Activated CD4-positive, alpha-beta T cell treated with anti-CD3 and anti-CD28 coated beads for 48 hours (primary cell): ENCODE measurements at regions not wholly inside any gene's neighbourhood (a gene's known extent, or its start where the extent isn't known, plus 50 kb on each side); places are given as distances from the start of the nearest gene placed in this dataset.

ENCODE experiments used
- DNase-seq: peaks from one replicate; pipeline ENCODE4 v3.0.0-alpha.2; 2020

DNA sequence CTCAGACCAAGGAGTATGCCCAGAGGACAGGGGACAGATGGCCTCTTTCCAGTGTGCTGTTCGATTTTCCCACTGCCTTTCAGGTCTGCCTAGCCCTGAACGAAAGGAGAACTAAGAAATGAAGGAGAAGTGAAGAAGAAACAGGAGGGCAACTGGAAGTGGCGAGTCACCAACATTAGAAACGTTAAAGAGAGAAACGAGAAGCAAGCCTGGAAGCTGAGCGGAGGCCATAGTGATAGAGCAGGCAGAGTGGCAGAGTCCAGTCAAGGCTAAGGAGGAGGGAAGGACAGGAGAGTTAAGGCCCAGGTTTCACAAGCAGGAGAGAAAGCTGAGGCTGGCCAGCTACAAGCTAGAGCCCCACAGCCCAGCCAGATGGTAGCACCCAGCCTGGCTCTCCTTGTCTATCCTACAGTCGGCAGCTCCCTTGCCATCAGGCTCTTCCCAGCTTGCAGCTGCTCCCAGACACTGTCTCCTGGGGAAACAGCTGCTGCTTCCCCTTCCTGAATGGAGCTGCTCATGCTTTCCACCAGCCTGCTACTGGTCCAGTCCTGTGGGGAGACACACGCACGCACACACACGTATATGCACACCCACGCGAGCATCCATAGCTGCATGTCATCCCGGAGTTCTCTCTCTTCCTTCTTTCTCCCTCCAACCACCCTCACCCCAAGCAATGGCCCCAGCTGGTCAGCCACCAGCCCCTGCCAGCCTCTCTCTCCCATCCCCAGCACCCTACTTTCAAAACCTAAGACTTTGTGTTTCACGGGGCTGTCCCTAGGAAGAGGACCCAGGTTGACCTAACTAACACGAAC is 139.7 kb upstream of the CCND2 start:
- DNase-seq, result no peak

DNA sequence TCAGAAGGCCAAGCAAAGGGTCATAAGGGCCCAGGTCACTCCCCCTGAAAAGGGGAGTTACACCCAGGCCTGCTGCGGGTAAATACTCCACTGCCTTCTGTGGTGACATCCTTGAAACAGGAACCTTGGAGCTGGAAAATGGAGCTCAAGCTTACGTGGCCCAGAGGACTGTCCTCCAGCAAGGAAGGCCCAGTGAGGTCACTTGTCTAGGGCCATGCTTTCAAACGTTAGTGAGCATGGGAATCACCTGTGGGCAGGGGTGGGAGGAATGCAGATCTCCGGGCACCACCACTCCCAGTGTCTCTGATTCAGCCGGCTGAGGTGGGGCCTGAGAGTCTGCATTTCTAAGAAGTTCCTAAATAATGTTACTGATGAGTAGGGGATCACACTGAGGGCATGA is 140.5 kb upstream of the CCND2 start:
- no peak for DNase-seq

DNA sequence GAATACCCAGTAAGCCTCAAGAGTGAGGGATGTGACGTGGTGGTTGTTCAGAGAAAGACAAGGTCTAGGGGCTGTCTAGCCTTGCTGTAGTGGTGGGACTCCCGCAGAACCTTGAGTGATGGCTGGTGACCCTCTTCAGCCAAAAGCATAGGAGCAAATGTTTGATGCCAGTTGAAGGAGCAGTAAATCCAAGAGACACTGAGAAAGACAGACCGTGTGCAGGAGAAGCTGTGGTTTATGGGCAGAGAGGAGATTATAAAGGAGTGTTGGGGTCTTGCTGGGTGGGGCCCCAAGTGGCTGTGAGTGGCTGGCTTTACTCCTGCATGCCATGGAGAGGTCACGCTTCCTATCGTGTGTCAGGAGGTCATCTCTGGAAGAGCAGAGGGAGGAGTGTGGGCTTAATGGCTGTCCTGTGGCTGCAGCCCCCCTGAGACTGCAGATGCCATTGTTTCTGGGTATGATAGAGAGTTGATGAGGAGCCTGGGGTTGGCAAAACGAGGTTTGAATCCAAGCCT is 152.0 kb upstream of the CCND2 start:
- no peak for DNase-seq

DNA sequence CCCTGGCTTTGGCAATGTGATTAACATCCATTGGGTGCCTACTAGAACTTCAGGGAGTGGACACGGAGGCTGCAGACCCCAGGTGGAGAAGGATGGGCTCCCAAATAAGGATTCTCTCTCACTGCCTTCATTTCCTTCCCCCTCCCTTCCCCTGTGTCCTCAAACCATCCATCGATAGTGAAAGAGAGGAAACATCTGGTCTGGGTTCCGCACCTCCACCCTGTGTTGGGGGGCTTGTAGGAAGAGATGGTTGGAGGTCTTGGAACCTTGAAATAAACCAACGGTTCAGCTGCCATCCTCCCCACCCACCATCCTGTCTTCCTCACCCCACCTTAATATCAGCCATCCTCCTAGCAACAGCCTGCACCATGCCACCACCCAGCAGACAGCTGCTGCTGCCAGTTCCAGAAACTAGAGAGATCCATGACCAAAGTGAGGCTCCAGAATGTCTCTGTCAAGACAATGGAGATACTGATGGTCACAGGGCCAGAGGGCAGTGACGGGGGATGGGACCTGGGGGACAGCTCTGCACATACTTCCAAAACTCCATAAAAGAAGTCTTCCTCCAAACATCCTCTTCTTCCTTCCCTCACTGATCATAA is 153.1 kb upstream of the CCND2 start:
- DNase-seq, result no peak

DNA sequence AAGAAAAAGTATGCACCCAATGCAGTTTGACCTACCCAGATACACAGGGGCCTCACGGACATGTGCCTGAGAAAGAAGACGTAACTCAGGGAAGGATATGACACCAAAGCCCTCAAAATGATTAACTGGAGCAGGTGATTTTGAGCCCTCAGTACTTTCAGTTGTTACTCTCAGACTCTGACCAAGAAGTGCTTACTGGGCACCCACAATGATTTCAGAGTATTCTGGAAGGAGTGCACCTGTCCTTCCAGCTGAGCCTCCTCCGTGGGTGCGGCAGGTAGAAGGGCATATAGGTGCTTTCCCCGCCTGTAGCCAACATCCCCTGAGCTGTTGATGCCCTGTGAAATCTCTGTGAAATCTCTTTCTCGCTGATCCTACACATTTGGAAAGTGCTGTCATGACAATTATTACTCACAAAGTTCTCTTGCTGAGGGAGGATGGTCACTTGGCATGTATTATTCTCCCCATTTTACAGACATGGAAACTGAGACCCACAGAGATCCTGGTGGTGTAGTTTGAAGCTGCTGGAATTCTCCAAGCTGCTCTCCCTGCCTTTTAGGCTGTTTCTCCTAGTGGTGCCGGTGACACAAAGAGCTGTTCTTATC is 154.3 kb upstream of the CCND2 start:
- DNase-seq, result peak; percentile 81

DNA sequence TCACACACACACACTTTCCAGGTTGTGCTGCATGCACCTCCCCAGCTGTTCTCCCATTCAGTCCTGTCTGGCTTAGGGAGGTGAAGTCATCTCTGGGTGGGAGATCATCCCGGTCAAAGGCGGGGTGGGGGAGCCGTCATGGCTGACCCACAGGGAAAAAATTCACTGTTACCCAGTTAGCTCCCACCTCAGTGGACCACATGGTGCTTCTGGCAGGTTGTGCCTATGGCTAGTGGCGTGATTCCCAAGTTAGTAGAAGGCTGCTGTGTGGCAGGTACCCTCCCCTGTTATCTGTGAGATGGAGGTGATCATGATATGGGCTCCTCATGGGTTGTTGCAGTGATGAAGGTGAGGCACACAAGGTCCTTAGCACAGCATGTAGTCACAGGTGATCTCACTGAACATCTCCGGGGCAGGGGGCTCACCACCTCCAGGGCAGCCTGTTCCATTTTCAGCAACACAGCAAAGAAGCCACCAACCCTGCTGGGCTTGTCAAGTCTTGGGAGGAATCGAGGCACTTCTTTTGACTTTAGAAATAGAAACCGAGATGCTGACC is 154.9 kb upstream of the CCND2 start:
- peak; percentile 60 for DNase-seq

DNA sequence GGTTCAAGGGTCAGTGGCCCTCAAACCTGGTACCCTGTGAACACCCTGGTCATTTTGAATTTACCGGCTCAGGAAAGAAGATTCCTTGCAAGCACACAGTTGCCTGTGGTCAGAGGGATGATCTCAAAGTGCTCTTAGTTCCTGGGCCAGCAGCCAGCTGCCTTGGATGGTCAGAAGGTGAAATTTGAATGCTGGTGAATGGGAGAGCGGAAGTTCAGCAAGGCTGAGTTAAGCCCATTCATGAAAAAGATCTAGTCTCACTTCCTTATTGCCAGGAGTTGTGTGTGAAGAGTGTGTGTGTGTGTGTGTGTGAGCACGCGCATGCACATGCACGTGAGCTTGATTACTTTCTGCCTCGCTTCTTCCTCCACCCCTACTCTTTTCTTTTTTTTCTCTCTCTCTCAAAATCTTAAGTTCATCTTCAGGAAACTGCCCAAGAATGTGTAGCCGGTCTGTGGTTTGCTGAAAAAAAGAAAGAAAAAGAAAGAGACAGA is 155.5 kb upstream of the CCND2 start:
- no peak for DNase-seq

DNA sequence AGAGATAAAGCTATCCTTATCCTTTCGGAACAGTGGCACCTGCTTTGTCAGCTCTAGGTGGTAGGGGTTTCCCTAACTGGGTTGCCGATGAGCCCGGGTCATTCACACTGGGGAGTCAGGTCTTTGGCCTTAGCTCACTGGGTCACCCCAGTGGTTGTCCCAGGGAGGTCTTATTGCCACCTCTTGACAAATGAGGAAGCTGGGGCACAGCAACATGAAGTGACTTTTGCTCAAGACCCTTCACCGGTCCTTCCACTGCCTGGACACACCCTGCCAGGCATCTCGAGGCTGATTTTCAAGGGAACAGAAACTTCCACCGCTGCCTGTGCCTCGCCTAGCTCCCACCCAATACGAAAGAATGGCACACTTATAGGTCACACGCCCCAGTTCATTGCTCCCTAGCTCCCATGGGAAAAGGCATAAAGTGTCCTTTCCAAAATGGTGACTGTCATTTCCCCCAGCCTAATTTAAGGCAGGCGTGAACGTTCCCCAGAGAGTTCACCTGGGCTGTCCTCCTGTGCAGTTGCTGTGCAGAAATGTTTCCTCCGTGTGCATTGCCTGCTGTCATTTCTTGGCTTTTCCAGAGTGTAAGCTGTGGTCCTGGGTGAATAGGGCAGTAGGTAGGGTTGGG is 156.1 kb upstream of the CCND2 start:
- DNase-seq, result no peak

DNA sequence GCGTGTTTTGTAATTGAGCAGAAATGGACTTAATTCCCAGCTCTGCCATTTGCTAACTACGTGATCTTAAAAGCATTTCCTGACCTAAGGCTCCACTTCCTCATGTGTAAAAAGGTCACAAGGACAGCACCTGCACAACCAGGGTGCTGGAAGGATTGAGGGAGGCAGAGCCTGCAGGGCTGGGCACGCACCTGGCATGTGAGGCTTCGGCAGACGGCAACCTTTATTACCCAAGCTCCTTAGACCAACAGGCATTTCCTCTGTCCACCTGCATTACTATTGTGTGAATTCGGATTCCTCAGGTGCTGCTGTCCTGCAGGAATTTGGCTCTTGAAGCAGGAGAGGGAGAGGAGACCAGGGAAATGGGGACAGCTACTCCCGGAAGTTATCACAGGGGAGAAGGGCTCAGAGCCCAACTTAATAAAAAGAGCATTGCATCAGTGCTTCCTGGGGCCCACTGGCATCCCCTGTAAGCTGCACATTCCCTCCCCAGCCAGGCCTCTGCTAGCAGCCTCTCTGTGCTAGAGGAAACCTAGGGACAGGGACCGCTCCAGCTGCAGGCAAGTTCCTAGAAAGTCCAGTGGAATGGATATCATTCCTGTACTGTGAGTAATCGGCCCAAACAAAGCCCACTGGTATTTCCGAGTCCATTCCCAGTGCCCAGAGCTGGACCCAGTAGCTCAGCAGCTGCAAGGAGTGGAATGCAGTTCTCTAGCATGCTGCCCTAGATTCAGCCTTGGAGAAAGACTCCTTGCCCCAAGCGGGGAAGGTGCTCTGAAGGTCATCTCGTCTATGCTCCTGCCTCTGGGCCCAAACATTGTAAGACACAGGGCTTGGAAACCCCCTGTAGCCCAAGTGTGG is 157.1 kb upstream of the CCND2 start:
- DNase-seq, result no peak

DNA sequence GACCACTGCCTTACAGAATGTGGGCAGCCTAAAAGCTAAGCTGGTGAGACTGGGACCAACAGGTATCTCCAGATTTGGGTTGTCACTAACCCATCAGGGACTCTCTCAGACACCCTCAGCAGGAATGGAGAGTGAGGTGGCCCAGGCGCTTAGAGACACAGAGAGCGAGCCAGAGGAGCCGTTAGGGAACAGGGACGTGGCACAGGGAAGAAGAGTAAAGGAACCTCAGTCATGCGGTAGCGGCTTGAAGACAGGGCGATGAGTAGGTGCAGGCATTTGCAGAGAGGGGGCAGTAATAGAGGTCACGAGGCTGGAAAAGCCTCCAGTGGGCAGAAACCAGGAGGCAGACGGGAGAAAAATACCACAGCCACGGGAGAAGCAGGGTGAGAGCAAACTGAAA is 158.0 kb upstream of the CCND2 start:
- no peak for DNase-seq

DNA sequence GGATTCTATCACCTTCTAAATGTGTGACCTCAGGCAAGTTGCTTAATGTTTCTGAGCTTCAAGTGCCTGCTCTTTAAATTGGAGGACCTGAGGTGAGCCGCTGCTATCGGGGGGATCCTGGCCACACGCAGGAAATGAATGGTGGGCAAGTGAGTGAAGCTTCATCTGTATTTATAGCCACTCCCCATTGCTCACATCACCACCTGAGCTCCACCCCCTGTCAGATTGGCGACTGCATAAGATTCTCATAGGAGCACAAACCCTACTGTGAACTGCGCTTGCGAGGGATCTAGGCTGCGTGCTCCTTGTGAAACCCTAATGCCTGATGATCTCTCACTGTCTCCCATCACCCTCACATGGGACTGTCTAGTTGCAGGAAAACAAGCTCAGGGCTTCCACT is 158.6 kb upstream of the CCND2 start:
- peak; percentile 52 for DNase-seq

DNA sequence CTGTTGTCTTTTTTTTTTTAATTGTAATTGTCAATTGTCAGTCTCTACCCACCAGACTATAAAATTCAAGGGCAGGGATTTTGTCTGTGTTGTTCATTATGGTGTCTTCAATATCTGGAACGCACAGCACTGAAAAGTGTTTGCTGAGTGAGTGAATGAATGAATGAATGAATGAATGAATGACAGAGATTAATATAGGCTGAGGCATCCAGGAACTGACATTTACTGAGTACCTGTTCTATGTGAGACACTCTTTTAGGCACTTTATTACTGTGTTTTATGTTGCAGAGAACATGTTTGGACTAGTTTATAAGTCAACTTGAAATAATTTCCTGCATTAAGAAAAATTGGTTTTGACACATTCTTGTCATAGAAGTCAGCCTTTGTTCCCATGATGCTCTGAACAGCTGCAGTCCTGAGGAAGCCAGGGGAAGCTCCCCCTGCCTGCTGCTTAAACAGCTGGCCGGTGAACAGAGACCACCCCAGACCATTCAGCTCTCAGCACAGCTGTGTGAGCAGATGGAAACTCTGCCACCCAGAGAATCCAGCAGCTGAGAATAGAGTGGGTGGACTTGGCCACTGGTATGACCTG is 160.7 kb upstream of the CCND2 start:
- DNase-seq, result no peak

DNA sequence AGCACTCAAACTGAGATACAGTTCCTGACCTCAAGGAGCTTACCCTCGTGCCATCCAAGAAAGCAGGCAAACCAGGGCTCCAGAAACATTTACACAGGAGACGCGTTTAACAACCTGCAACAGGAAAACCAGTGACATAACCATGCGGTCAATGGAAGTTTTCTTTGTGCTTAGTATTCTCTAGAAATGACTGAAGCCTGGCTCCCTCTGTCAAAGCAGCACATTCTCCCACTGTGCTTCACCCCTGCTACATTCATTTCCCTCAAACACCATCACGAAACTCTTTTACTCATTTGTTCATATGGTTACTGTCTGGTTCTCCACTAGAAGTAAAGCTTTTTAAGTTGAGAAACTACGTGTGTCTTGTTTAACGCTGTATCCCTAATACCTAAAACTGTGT is 161.3 kb upstream of the CCND2 start:
- DNase-seq, result no peak

DNA sequence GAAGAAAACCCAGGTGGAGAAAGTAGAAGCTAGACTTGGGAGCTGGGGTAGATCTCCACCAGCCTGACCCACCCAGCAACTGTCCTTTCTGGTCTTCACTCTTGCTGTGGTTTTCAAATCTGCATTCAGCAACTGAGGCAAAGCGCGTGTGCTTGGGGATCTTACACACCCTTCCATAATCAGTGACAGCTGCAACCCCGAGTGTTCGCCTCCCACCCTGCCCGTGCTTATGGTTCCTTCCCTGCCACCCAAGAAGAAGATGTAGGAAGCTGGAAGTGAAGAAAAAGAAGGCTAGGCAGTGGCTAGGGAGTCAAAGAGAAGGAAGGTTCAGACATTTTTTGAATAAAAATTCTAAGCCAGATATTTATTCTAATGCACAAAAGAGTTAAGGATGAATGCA is 162.6 kb upstream of the CCND2 start:
- DNase-seq, result no peak

DNA sequence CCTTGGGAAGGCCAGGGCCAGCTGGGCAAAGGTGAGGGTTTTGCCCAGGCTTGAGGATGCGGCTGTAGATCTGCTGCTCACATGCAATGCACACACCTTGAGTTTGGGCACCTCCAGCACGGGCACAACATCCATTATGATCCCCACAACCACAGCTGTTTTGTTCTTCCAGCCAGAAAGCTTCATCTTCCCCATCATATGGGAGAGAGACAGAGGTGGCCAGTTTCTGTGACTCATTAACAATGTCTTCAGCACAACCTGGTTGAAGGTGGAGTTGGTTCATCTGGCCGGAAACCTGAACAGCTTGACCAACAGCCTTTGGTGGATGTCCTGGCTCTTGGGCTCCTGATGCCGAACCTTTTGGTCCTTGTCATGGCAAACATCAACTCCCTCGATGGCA is 163.7 kb upstream of the CCND2 start:
- no peak for DNase-seq

DNA sequence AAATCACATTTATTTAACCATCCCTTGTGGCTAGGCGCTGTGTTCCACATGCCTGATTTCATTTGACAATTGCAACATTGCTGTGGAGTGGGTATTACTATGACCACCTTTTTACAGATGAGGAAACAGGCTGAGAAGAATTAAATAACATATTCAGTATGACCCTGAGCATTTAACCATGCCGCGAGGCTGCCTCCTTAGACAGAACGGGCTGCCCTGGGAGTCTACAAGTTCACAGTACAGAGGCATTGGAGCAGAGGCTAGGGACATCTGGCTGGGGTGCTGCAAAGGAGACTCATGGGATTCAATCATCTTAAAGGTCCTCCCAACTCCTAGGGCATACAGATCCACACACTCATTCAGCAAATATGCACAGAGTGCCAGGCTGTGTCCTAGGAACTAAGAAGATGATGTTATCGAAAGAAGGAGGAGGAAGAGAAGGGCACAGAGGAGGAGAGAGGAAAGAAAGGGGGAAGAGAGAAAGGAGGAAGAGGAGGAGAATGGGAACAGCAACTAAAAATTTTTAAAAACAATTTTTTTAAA is 164.7 kb upstream of the CCND2 start:
- no peak for DNase-seq

DNA sequence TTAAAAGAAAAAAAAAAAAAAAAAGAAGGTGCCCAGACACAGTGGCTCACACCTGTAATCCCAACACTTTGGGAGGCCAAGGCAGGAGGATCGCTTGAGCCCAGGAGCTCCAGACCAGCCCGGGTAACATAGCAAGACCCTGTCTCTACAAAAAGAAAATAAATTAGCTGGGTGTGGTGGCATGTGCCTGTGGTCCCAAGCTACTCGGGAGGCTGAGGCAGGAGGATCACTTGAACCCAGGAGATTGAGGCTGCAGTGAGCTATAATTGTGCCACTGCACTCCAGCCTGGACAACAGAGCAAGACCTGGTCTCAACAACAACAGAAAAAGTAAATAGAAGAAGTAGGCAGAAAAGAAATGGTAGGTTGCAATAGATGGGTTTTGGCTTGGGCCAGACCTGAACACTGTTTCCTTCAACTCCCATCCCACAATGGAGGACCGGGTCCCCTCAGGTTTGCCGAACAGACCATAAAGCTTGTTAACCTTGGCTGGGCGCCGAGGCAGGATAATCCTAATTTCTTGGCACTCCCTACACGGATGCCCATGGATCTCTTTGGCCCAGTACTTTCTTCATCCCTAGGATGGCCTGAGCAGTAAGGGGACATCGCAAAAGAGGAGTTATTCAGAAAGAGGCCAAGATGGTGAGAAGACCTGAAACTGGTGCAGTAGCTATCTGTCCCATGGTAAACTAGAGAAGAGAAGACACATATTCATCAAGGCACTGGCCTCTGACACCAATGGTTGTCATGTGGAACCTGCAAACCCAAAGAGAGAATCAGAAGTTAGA is 165.5 kb upstream of the CCND2 start:
- DNase-seq, result no peak

DNA sequence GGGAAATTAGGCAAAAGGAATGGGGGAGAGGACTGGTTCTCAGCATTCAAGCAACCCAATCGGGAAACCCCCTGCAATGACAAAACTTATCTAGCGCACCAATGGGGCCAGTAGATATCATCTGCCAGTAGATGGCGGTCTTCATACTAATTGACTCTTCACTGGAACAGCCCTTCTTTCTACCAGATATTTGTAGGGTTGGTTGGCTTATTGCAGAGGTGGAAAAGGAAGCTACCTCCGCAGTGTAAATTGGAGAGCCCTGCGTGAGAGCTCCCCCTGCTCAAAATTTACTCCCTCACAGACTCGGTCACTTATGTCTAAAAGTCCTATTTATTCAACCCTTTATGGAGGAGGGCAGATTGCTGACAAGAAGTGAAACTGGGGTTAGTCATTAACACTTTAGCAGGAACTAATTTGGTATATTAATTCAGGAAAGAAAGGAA is 166.1 kb upstream of the CCND2 start:
- peak; percentile 73 for DNase-seq

DNA sequence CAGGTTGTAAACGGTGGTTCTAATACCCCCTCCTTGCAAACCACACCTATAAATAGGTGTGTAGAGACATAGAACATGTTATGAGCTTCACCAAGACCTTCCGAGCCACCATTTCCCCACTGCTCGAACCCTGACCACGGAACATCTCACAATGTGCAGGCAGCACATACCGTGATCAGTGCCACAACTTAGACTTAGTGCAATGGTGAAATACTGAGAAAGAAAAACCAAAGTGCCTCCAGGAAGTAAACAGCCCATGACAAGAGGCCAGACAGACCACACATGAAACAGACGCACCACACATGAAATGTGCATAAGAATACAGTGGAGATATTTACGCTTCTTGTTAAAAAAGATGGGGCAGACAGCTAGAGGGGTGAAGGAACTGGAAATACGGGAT is 166.9 kb upstream of the CCND2 start:
- DNase-seq, result no peak

DNA sequence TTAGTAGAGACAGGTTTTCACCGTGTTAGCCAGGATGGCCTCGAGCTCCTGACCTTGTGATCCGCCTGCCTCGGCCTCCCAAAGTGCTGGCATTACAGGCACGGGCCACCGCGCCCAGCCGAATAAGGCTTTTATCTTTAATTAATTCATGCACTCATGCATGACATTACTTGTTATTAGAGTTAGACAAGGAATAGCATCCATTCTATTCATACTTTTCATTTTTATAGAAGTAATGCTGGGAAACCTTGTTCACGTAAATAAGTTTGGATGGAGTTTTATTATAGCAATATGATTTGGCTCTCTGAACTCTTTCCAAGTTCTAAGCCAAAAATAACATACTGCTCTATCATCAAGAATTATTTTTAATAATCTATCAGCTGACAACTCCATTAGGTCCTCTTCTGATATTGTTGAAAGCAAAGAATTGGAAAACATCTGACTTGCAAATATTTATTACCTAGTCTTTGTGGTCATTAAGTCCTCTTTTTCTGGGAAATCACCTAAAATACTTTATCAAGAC is 168.8 kb upstream of the CCND2 start:
- DNase-seq, result no peak
